Activated T-cell treated with anti-CD3 and anti-CD28 coated beads for 48 hours (primary cell): ENCODE measurements at regions not wholly inside any gene's neighbourhood (a gene's known extent, or its start where the extent isn't known, plus 50 kb on each side); places are given as distances from the start of the nearest gene placed in this dataset.

ENCODE experiments used
- DNase-seq: peaks from one replicate; pipeline ENCODE4 v3.0.0-alpha.2; 2020; ENCODE audit warnings: low read depth

DNA sequence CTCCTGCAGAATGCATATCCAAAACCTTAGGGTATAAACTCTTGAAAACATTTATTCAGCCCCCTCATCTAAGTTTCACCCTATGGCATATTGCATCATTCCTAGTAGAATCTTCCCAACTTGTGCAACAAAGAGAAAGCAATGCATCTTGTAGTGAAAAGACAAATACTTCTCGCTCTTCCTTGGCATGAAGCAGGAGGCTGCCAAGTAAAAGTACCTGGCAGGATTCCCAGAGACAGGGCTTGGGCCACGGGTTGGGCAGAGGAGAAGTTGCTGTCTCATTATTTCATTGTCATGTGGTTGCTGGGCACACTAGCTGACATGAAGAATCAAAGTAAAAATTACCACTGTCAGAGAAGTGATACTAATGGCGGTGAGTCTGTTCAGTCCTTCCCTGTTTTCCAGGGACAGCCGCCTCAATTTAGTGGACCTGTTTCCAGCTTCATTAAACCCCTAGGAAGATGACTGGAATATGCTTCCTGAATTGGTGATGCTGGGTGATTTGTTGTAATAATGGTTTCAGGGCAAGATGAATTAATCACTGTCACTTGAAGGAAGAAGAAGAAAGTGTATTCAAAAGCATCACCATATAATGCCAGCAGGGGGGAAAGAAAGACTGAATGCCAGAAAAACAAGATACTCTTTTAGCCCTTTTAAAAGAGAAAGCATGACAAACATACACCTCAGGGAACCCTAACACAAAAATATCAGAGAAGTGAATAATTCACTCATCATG is 380.5 kb upstream of the IGFBP7 start:
- no peak for DNase-seq

DNA sequence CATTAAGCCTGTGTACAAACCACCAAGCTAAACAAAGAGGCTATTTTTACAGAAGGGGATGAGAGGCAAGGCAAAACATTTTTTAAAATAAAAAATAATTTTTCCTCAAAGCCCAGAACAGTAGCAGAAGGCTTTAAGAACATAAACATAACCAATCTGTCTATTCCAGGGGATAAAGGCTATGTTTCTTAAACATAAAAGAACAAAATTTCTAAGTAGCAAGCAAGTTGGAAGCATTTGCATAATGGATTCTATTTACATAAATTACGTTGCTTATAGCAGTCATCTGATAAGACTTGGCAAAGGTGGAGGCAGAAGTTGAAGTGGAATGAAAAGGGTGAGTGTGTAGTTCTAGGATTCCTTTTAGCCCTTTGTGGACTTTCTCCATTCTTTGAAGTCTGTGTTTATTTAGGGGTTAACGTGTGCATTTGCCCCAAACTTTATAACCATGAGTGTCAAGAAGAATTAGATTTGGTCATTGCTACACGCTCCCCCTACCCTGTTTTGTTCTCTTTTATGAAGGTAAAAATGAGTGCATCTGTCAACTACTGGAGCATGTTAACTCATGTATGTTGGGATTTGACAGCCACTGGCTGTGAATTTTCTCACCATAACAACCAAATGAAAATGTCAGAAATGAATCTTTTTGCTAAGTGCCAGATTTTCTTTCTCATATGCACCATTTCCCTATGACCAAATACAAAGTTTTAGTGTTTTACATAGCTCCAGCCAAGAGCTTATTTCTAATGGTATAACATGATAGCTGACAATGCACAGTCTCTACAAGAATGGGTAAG is 378.4 kb upstream of the IGFBP7 start:
- DNase-seq: no peak

DNA sequence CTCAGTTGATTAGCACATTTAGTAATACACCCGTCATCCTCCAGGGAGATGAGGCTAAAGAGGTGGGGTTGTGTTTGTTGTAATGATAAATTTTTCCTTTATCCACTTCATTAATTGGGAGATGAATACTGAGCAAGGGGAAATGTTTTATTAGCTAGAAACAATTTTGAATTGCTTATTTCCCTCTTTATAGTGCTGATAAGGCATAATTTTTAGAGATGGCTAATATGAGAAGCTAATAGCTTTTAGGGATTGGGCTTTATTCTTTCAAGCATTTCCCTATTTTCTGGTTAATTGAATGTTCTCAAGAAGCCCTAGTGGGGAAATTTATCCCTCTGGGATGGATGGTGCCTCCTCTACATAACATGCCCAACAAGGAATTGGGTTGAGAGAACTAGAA is 365.2 kb upstream of the IGFBP7 start:
- no peak for DNase-seq

DNA sequence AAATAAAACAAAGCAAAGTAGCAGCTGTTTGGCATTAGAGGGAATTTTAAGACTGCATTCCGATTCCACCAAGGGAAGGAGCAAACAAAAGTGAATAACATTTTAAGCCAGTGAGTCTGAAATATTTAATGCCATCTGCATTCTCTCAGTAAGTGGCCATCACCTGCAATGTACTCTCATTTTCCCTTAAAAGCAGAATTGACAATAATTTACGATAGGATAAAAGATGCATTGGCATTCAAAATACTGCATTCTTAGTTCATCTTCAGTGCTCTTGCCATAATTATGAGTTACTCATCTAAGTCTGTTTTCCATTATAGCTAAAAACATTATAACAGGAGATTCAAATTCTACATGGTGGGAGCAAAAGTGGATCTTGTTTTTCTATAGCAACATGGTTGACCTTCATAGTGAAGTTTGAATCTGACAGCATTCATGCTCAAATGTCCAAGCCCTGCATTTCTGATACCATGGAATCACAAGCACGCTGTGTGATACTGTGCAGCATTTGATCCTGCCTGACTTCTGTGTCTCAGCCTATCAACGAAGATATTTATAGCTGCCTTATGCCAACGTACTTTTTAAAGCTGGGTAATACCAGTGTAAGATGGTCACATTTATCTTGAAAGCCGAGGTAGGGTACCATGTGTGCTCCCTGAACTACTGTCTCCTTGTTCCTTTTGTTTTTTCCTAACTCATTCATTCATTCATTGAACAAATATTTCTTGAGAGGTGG is 355.3 kb upstream of the IGFBP7 start:
- DNase-seq: no peak

DNA sequence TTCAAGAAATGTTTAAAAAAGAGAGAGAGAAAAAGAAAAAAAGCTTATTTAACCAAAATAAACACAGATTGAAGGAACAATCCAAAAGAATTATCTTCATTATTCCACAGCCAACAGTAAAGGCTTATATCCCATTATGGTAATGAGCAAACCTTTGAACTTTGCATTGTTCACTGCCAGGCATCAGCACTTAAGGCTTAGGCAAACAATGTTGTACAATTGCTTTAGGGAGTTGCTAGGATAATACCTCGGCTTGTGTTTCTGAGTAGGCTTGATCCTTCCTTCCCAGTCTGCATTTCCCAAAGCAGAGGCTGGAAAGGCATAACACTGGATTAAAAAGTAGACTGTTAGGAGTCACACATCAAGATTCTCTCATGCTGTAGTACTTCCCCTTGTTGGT is 352.7 kb upstream of the IGFBP7 start:
- DNase-seq: no peak

DNA sequence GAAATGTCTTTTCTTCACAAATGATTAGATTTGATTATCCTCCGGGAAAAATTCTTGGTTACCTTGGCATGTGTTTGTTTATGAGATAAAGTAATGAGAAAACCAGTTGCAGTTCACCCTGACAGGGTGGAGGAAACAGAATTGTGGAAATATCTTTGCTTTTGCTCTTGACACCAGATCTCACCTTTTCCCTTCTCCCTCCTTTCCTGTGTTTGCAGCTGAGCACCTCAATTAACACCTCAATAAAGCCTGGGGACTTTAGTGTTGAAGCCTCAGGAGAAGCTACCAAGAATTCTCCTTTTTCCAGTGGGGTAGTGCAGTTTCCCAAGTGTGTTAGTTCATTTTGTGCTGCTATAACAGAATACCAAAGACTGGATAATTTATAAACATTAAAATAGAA is 350.8 kb upstream of the IGFBP7 start:
- no peak for DNase-seq

DNA sequence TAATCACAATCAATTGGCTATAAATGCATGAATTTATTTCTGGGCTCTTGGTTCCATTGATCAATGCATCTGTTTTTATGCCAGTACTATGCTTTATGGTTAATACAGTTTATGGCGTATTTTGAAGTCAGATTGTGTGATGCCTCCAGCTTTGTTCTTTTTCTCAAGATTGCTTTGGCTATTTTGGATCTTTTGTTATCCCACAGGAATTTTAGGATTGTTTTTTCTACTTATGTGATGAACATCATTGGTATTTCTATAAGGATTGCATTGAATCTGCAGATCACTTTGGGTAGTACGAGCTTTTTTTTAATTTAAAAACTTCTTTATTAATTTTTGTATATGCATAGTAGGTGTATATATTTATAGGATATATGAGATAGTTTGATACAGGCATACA is 338.7 kb upstream of the IGFBP7 start:
- DNase-seq: no peak

DNA sequence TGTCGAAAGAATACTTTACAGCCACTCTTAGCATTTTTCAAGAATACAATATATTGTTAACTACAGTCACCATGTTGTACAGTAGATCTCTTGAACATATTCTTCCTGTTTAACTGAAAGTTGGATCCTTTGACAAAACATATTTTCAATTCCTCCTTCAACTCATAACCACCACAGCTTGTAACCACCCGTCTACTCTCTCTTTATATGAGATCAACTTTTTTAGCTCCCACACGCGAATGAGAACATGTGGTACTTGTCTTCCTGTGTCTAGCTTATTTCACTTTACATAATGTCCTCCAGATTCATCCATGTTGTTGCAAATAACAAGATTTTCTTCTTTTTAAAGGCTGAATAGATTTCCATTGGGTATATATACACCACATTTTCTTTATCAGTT is 338.3 kb upstream of the IGFBP7 start:
- no peak for DNase-seq

DNA sequence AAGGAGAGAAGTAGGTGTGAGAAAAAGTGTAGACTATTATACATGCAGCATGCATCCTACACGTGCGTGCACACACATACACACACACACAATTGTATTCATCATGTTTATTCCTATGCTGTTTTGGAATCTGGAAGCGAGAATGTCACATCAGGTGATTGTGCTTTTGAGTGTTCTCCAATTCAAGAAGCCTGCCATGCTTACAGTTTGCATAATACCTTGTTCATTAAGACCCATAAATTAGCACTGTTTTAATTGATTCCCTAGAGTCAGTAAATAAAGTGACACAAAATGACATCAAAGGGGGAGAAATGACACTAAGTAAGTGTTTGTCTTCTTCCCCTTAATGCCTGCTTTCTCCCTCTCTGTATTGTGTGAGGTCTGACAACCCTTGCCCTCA is 336.1 kb upstream of the IGFBP7 start:
- no peak for DNase-seq

DNA sequence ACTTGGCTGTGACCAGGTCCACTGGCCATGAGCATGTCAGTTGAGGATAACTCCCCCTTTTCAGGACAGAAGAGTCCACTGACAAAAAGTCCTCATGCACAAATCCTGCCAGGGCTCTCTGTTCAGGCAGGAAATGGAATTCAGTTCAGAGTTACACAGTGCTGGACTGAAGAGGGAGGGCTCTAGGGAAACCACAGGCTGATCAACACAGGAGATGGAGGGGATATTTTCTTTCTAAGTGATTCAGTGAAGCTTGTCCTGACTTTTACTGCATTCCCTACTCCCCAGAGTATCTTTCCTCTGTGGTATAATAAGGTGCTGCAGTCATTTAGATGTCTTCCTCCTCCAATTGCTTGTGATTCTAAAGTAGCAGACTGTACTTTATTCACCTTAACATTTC is 335.5 kb upstream of the IGFBP7 start:
- no peak for DNase-seq

DNA sequence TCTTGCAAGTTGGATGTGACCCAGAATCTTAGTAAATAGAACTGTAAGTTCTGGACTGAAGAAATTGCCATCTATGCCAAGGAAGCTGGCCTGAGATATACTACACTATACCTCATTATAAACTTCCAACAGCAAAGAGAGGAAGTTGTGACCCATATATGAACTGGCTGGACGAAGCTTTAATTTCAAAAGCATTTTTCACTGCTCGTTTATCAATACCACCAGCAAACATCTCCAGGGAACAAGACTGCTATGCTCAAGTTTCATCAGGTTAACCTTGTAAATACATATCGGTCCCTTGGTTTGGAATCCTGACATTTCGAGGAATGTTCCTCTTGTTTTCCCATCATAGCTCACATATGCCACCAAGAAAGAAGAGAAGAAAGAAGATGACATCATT is 334.5 kb upstream of the IGFBP7 start:
- no peak for DNase-seq

DNA sequence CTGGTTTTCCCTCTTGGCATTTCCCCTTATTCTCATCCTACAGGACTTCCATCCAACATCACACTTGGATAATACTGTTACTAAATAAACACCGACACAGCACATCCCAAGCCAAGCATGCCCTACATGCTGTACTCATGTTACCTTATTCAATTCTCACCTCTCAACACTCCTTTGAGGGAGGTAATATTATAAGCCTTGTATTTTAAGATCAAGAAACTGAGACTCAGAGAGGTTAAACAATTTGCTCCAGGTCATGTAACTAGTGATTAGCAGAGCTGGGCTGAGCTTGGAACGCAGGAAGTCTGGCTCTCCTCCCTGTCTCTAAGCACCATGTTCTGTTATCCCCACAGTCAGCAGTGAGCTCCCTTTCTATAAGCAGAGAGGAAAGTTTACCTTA is 333.6 kb upstream of the IGFBP7 start:
- no peak for DNase-seq

DNA sequence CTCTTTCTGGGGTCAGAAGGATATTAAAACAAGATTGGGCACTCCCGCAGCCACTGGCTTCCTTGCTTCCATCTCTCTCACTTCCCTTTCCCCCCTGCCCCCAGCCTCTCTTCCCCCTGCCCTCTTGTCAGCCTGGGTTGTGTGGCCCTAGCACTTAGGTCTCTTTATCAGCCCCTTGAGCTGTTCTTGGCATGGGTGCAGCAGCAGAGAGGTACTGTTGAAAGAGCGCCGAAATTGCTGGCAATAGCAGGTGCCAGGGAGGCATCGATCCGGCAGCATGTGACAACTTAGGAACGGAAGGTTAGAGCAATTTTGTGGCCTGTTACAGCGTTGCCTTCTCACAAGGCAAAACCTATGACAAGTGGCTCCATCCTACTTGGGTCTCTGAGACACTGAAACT is 333.1 kb upstream of the IGFBP7 start:
- no peak for DNase-seq

DNA sequence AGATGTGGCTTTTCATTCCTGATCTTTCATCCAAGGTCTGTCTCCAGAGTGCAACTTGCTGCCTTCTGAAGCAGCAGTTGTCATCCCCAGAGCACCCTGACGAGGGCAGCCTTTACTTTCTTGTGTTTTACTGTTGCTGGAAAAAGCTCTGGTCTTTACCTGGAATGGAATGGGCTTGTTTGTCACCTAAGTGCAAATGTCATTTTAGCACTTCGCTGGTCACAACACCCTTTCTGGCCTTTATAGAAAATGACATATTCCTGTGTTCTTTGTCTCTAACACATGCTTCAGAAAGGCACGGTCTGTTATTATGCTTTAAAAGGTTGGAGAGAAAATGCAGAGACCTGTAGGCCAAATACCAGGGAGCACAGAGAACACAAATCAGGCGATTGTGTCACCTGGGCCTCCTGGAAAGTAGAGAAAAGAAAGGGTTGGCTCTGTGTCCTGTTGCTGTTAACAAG is 332.7 kb upstream of the IGFBP7 start:
- no peak for DNase-seq

DNA sequence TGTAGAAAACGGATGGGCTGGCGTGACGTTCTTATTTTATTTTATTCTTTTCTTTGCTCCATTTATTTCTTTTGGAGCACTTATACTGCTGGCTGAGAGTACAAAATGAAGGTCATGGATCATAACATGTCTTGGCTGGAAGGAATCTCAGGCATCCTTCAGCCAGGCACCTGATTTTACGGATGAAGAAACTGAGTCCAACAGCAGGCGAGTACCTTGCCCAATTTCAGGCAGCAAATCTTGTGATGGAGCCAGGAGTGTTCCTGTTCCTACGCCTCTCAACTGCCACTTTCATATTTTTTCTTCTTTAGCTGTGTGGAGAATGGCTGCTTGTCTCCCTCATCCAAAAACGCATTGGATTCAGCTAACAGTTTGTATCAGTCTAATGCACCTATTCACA is 332.1 kb upstream of the IGFBP7 start:
- DNase-seq: no peak

DNA sequence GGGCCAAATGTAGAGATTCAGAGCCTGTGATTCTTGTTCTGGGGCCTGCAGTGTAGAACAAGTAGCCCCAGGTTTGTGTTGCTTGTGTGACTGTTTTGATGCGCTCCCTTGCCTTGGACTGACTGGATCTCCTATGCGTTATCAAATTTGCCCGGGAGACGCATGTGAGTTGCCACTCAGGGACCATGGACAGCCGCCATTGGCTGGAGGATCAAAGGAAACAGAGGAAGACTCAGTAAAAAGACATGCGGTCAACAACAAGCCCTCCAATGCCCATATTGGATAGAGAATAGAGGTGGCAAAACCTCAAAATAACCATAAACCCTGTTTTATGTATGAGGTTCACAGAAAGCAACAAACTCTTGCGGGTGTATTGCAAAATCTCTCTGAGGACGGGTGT is 327.5 kb upstream of the IGFBP7 start:
- no peak for DNase-seq

DNA sequence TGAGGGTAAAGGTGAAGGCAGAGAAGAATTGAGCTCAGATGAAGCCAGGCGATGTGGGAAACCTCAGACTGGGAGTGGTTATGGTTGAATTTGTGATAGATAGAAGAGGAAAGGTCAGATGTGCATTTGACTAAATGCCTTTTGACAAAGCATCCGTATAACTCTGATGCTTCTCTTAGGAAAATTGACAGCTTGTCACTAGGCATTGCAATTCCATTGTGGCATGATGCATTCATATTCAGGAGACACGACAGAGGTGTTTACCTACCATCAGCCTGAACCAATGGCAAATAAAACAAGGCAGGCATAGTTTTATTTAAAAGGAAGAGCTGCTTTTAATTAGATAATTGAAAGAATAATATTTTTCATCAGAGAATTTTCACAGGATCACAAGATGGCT is 325.1 kb upstream of the IGFBP7 start:
- no peak for DNase-seq

DNA sequence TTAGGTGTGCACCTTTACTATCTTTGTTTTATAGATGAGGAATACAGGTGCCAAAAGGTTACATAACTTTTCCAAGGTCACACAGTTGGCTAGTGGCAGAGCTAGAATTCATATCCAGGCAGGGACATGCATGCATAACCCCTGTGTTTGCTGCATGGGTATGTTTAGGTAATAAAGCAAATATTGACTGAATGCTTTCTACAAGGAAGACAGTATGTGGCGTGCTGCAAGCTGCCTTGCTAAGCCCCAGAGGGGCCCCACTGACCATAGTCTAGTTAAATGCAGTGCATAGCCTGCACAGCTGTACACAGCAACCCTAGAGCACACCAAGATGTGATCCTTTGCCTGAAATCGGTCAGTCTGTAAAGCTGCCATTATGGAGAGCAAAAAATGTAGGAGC is 320.5 kb upstream of the IGFBP7 start:
- no peak for DNase-seq

DNA sequence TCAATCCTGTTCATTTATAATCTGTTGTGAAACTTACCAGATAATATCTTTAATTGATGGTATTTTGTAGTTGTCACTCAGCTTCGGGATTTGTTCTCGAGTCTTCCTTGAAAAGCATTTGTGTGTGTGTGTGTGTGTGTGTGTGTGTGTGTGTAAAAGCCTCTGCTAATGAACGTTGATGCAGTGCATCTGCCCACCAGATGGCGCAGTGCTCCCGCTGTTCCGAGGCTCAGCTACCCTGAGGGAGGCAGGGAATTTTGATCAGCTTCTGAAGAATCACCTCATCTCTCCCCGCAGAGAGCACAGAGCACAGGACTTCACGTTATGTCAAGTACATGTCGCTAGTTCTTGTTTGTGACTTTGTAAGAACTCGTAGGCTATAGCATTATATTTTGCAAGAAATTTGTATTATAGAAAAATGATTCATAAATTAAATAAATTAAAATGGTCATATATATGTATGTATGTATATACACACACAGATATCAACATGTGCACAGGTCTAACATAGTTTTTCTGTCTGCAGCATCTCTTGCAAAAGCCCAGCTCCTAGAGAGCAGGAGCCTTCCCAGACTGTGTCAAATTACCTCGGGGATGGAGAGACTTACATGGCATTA is 316.7 kb upstream of the IGFBP7 start:
- peak; percentile 29 for DNase-seq

DNA sequence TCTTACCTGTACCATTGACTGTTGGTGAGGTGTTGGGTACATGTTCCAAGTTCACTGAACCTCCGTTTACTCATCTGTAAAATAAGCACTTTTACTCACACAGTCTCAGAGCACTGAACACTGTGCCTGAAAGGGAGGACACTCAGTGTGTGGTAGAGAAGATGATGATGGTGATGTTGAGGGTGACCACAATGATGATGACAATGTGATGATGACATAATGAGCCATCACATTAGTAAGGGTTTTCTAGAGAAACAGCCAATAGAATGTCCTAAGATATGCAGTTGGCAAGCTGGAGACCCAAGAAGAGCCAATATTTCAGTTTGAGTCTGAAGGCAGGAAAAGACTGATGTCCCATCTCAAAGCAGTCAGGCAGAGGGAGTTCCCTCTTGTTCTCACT is 315.4 kb upstream of the IGFBP7 start:
- DNase-seq: no peak

DNA sequence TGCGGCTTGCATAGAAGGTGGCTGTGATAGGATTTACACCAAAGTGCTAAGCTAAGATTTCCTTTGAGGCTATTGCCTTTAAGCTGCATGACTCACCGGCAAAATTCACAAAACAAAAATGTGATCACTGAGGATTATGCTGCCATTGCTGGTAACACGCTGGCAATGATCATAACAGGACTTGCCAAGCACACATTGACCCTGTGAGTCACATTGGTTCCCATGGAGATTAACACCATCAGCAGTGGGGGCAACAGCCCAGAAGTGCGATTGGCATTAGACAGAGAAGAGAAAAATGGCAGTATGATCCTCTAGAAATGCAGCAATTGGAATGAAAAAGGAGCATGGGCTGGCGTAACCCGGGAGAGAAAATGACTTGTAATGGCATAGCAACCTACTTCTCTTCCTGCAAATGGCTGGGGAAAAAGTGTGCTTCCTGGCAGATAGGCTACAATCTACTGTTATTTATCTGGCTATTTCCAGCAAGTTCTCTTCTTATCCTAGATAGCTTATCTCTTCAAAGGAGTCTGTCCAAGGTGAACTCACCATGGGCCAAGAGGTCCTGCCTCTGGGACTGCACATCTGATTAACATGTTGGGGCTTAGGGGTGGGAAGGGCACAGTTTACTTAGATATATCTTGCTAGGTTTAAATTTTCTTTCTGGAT is 314.2 kb upstream of the IGFBP7 start:
- no peak for DNase-seq

DNA sequence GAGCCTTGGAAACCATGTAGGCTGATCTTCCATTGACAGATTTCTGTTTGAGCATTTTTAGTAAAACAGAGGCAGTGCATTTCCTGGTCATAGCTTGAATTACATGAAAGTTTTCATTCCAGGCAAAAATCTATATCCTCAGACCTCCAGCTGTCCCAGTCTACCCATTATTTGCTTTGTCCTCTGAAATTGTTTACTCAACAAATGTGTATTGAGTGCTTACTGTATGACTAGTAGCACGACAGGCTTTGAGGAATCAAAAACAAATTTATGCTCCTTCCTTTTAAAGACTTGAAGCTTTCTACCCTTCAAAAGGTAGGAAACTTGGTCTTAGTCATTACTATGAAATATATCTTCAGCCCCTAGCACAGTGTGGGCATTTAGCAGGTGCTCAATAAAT is 307.9 kb upstream of the IGFBP7 start:
- DNase-seq: no peak
